ENCODE measurements at regions not wholly inside any gene's neighbourhood (a gene's known extent, or its start where the extent isn't known, plus 50 kb on each side); places are given as distances from the start of the nearest gene placed in this dataset.

DNA sequence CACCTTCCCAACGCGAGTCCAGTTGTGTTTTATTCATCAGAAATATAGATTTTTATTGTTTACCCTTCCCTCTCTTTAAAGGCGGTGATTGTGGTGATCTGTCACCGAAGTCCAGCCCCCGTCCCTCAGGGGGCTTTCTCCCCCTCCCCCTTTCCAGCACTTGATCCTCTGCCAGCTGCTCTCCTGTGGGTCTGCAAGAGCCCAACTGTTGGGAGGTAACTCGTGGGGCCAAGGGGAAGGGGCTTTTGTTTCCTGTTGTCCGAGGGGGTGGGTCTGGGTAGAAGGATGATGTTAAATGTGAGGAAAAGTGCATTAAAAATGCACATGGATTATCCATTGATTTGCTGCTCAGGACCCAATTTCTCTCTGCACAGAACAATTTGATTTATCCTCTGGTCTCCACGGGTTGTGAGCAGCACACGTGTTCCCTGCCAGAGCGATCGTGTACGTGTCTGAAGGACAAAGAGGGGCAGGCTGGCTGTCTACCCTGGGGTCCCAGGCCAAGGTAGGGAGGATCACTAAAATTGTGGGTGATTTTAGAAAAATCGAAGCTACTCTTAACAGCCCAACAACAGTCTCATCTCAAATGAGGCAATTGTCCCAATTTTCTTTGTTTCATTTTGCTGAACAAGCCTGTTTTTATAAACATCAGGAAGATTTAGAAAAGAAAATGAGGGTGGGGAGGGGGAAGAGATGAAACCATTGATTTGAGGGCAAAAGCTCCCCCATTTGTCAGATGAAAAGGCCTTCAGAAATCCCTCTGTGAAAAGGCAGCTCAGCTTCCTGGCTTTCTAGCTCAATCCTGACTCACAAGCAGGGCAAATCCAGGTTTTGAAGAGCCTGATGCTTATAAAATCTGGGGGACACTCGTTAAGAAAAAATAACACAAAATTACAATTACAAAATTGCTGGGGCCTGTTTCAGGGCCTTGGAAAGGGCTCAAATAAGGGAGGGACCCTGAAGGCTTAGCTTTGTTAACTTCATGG is 176.2 kb downstream of the RHOU start:
- no peak overlapping the region for H3K4me3 Mint-ChIP-seq (ENCODE audit: unreplicated experiment)
- no peaks in the 10 kb centered on the region for H3K36me3 Mint-ChIP-seq (ENCODE audit: low read depth, unreplicated experiment)
- peaks cover 5% of the 10 kb centered on the region for H3K4me1 Mint-ChIP-seq (ENCODE audit: unreplicated experiment)
- H3K9me3 Mint-ChIP-seq (ENCODE audit: unreplicated experiment) = peaks cover 4% of the 10 kb centered on the region
- H3K27me3 Mint-ChIP-seq (ENCODE audit: unreplicated experiment) = peaks cover 1% of the 10 kb centered on the region
- TF ChIP-seq, protein P1, sequence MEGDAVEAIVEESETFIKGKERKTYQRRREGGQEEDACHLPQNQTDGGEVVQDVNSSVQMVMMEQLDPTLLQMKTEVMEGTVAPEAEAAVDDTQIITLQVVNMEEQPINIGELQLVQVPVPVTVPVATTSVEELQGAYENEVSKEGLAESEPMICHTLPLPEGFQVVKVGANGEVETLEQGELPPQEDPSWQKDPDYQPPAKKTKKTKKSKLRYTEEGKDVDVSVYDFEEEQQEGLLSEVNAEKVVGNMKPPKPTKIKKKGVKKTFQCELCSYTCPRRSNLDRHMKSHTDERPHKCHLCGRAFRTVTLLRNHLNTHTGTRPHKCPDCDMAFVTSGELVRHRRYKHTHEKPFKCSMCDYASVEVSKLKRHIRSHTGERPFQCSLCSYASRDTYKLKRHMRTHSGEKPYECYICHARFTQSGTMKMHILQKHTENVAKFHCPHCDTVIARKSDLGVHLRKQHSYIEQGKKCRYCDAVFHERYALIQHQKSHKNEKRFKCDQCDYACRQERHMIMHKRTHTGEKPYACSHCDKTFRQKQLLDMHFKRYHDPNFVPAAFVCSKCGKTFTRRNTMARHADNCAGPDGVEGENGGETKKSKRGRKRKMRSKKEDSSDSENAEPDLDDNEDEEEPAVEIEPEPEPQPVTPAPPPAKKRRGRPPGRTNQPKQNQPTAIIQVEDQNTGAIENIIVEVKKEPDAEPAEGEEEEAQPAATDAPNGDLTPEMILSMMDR (IDR thresholded peaks at IDR 0.05; ENCODE audit: unreplicated experiment) = no peak
- DNase-seq (ENCODE audit: low spot score) = no peak
- H3K27ac Mint-ChIP-seq (ENCODE audit: unreplicated experiment) = no peak overlapping the region

DNA sequence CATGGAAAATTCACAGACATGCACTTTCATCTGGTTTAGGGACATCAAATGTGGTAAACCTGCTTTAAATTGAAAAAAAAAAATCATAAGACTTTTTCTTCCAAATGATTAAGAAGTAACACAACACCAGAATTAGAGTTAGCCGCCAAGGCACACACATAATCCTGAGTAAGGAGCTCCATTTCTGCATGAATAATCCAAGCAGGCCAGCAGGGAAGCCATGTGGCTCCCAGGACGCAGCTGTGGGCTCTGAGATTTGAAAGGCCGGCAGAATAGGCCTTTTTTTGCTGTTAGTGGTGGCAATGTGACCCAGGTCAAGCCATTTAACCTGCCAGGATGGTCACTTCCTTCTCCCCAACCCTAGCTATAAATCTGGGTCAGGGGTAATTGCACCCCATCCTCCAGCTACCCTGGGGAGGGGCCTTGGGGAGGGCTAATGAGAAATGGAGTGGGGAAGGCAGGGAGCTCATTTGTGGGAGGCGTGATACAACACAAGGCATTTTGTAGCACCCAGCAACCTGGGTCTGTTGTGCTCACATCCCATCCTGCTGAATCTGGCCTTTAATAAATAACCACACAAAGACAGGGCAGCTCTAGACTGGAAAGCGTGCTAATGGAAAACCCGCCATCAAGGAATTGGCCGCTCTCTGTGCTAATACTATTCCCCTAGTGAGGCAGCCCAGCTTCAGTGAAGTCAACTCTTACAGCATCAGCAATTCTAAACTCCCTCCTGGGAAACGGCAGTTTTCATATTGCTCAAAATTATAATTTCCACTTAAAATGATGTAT is 178.5 kb downstream of the RHOU start:
- Mint-ChIP-seq H3K4me1 (ENCODE audit: unreplicated experiment) (peaks cover 5% of the 10 kb centered on the region), H3K9me3 (ENCODE audit: unreplicated experiment) (peaks cover 4% of the 10 kb centered on the region), H3K36me3 (ENCODE audit: low read depth, unreplicated experiment) (no peaks in the 10 kb centered on the region), H3K27ac (ENCODE audit: unreplicated experiment) (no peak overlapping the region), H3K27me3 (ENCODE audit: unreplicated experiment) (peaks cover 1% of the 10 kb centered on the region), H3K4me3 (ENCODE audit: unreplicated experiment) (no peak overlapping the region)
- TF ChIP-seq, protein P1 (IDR thresholded peaks at IDR 0.05; ENCODE audit: unreplicated experiment) = no peak
- DNase-seq (ENCODE audit: low spot score) = no peak

DNA sequence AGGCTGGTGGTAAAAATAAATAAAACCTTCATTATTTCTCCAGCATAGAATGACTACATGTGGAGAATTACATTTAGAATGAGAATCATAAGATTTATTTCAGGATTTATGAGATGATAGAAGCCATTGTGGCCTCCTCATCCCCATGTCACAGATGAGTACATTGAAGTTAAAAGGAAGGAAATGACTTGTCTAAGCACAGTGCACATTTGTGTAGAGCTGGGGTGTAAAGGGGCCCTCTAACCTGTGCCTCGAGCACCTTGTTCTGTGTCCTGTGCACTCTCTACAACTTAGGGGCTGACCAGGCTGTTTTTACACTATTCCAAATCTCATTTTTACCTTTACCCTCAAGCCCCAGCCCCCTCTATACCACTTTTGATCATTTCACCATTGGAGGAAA is 179.4 kb downstream of the RHOU start:
- Mint-ChIP-seq H3K27ac (ENCODE audit: unreplicated experiment) (no peak overlapping the region), H3K27me3 (ENCODE audit: unreplicated experiment) (peaks cover 1% of the 10 kb centered on the region), H3K36me3 (ENCODE audit: low read depth, unreplicated experiment) (no peaks in the 10 kb centered on the region), H3K4me1 (ENCODE audit: unreplicated experiment) (peaks cover 5% of the 10 kb centered on the region), H3K4me3 (ENCODE audit: unreplicated experiment) (no peak overlapping the region), H3K9me3 (ENCODE audit: unreplicated experiment) (peaks cover 4% of the 10 kb centered on the region)
- no peak for DNase-seq (ENCODE audit: low spot score)
- TF ChIP-seq, protein P1 (IDR thresholded peaks at IDR 0.05; ENCODE audit: unreplicated experiment) = no peak

DNA sequence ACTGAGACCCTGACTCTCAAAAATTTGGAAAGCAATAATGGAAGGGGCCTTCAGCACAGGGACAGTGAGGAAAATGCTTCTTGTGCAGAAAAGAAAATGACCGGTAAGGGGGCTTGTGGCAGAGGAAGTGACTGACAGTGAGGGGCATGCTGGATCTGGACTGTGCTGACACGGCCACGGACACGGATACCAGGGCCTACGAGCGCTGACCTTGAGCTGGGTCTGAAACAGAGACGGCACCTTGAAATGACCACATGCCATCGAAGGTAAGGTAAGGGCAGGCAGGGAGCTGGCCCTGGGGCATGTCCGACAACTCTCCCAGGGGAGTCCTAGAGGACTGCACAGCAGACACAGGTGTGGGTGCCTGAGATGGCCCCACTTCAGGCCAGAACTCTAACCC is 182.1 kb downstream of the RHOU start:
- DNase-seq (ENCODE audit: low spot score) = no peak
- no peaks in the 10 kb centered on the region for H3K4me1 Mint-ChIP-seq (ENCODE audit: unreplicated experiment)
- TF ChIP-seq, protein P1 (IDR thresholded peaks at IDR 0.05; ENCODE audit: unreplicated experiment) = no peak
- H3K27me3 Mint-ChIP-seq (ENCODE audit: unreplicated experiment) = peaks cover 1% of the 10 kb centered on the region
- H3K9me3 Mint-ChIP-seq (ENCODE audit: unreplicated experiment) = peaks cover 4% of the 10 kb centered on the region
- H3K4me3 Mint-ChIP-seq (ENCODE audit: unreplicated experiment) = no peak overlapping the region
- H3K27ac Mint-ChIP-seq (ENCODE audit: unreplicated experiment) = no peak overlapping the region
- H3K36me3 Mint-ChIP-seq (ENCODE audit: low read depth, unreplicated experiment) = no peaks in the 10 kb centered on the region

Measured in endothelial cell (in vitro differentiated cells).